ENCODE measurements at regions not wholly inside any gene's neighbourhood (a gene's known extent, or its start where the extent isn't known, plus 50 kb on each side); places are given as distances from the start of the nearest gene placed in this dataset.

DNA sequence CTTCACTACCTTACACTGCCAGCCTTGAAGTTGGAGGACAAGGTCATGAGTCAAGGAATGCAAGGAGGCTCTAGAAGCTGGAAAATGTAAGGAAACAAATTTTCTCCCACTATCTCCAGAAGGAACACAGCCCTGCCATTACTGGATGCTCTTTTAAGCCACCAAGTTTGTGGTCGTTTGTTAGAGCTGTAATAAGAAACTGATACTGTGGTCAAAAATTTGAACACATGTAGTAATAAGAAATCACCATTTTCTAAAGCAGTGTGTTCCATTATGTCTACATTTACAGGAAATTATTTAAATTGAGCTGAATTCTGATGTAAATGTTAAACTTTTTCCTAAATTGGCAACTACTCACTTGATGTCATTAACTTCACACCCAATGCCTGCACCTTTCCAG lies 729.0 kb downstream of the KCNJ3 start:
- H3K27me3 Mint-ChIP-seq (ENCODE audit: low read depth) = peaks cover 62% of the 10 kb centered on the region

DNA sequence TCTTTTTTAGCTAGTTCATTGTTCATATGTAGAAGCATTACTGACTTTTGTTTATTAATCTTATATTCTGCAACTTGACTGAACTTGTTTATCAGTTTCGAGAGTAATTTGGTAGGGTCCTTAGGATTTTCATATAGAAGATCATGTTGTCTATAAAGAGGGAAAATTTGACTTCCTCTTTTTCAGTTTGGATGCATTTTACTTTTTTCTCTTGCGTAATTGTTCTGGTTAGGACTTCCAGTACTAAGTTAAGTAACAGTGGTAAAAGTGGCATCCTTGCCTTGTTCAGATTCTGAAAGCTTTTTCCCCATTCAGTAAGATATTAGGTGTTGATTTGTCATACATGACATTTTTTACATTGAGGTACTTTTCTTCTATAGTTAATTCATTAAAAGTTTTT lies 726.0 kb downstream of the KCNJ3 start:
- no peak for DNase-seq (ENCODE audit: low spot score)
- ChIA-PET POLR2A (no interaction called here), CTCF (no interaction called here)
- peaks cover 92% of the 10 kb centered on the region for H3K27me3 Mint-ChIP-seq (ENCODE audit: low read depth)
- no peak overlapping the region for H3K4me3 Mint-ChIP-seq
- no peaks in the 10 kb centered on the region for H3K9me3 Mint-ChIP-seq
- no peak for ATAC-seq
- no peaks in the 10 kb centered on the region for H3K4me1 Mint-ChIP-seq
- H3K27ac Mint-ChIP-seq = no peak overlapping the region
- TF ChIP-seq ZNF232 (CRISPR knock-in tag; IDR thresholded peaks at IDR 0.05) = no peak
- no peak for TF ChIP-seq SOX15 (CRISPR knock-in tag; IDR thresholded peaks at IDR 0.05)
- TF ChIP-seq NR2C2 (CRISPR knock-in tag; IDR thresholded peaks at IDR 0.05) = no peak
- no peak for TF ChIP-seq ZNF121 (CRISPR knock-in tag; IDR thresholded peaks at IDR 0.05)
- TF ChIP-seq, protein P1, sequence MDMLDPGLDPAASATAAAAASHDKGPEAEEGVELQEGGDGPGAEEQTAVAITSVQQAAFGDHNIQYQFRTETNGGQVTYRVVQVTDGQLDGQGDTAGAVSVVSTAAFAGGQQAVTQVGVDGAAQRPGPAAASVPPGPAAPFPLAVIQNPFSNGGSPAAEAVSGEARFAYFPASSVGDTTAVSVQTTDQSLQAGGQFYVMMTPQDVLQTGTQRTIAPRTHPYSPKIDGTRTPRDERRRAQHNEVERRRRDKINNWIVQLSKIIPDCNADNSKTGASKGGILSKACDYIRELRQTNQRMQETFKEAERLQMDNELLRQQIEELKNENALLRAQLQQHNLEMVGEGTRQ (CRISPR knock-in tag; IDR thresholded peaks at IDR 0.05) = no peak
- no peaks in the 10 kb centered on the region for H3K36me3 Mint-ChIP-seq

More for the DNA sequence above, 729.0 kb downstream of the KCNJ3 start:
- Mint-ChIP-seq H3K27ac (no peak overlapping the region), H3K9me3 (no peaks in the 10 kb centered on the region), H3K36me3 (no peaks in the 10 kb centered on the region), H3K4me3 (no peak overlapping the region), H3K4me1 (no peaks in the 10 kb centered on the region)
- CTCF ChIA-PET = no interaction called here
- DNase-seq (ENCODE audit: low spot score) (no peak), ATAC-seq (no peak)
- POLR2A ChIA-PET = no interaction called here
- TF ChIP-seq FOXP1 (CRISPR knock-in tag; IDR thresholded peaks at IDR 0.05; ENCODE audit: borderline replicate concordance) (no peak), ZNF423 (CRISPR knock-in tag; IDR thresholded peaks at IDR 0.05) (no peak), ESRRA (CRISPR knock-in tag; IDR thresholded peaks at IDR 0.05; ENCODE audit: borderline replicate concordance) (no peak), JAZF1 (CRISPR knock-in tag; IDR thresholded peaks at IDR 0.05) (no peak), MXD4 (CRISPR knock-in tag; IDR thresholded peaks at IDR 0.05; ENCODE audit: borderline replicate concordance) (no peak), ZNF138 (CRISPR knock-in tag; conservative IDR thresholded peaks at IDR 0.05) (no peak), NR2C2 (CRISPR knock-in tag; IDR thresholded peaks at IDR 0.05) (no peak), TEAD1 (CRISPR knock-in tag; IDR thresholded peaks at IDR 0.05) (no peak), GRHL2 (CRISPR knock-in tag; IDR thresholded peaks at IDR 0.05; ENCODE audit: insufficient replicate concordance, severe bottlenecking) (no peak), PRRX2 (CRISPR knock-in tag; IDR thresholded peaks at IDR 0.05) (no peak), NR1H2 (CRISPR knock-in tag; IDR thresholded peaks at IDR 0.05) (no peak), OVOL2 (CRISPR knock-in tag; IDR thresholded peaks at IDR 0.05; ENCODE audit: borderline replicate concordance) (no peak)
- TF ChIP-seq, protein P2, sequence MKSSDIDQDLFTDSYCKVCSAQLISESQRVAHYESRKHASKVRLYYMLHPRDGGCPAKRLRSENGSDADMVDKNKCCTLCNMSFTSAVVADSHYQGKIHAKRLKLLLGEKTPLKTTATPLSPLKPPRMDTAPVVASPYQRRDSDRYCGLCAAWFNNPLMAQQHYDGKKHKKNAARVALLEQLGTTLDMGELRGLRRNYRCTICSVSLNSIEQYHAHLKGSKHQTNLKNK (CRISPR knock-in tag; IDR thresholded peaks at IDR 0.05) = no peak
- TF ChIP-seq, protein P3, sequence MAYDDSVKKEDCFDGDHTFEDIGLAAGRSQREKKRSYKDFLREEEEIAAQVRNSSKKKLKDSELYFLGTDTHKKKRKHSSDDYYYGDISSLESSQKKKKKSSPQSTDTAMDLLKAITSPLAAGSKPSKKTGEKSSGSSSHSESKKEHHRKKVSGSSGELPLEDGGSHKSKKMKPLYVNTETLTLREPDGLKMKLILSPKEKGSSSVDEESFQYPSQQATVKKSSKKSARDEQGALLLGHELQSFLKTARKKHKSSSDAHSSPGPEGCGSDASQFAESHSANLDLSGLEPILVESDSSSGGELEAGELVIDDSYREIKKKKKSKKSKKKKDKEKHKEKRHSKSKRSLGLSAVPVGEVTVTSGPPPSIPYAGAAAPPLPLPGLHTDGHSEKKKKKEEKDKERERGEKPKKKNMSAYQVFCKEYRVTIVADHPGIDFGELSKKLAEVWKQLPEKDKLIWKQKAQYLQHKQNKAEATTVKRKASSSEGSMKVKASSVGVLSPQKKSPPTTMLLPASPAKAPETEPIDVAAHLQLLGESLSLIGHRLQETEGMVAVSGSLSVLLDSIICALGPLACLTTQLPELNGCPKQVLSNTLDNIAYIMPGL (CRISPR knock-in tag; IDR thresholded peaks at IDR 0.05) = no peak
- TF ChIP-seq, protein P4, sequence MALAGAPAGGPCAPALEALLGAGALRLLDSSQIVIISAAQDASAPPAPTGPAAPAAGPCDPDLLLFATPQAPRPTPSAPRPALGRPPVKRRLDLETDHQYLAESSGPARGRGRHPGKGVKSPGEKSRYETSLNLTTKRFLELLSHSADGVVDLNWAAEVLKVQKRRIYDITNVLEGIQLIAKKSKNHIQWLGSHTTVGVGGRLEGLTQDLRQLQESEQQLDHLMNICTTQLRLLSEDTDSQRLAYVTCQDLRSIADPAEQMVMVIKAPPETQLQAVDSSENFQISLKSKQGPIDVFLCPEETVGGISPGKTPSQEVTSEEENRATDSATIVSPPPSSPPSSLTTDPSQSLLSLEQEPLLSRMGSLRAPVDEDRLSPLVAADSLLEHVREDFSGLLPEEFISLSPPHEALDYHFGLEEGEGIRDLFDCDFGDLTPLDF (CRISPR knock-in tag; IDR thresholded peaks at IDR 0.05) = no peak
- TF ChIP-seq, protein P5, sequence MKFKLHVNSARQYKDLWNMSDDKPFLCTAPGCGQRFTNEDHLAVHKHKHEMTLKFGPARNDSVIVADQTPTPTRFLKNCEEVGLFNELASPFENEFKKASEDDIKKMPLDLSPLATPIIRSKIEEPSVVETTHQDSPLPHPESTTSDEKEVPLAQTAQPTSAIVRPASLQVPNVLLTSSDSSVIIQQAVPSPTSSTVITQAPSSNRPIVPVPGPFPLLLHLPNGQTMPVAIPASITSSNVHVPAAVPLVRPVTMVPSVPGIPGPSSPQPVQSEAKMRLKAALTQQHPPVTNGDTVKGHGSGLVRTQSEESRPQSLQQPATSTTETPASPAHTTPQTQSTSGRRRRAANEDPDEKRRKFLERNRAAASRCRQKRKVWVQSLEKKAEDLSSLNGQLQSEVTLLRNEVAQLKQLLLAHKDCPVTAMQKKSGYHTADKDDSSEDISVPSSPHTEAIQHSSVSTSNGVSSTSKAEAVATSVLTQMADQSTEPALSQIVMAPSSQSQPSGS (CRISPR knock-in tag; IDR thresholded peaks at IDR 0.05; ENCODE audit: borderline replicate concordance, low read depth) = no peak
- TF ChIP-seq, protein P6, sequence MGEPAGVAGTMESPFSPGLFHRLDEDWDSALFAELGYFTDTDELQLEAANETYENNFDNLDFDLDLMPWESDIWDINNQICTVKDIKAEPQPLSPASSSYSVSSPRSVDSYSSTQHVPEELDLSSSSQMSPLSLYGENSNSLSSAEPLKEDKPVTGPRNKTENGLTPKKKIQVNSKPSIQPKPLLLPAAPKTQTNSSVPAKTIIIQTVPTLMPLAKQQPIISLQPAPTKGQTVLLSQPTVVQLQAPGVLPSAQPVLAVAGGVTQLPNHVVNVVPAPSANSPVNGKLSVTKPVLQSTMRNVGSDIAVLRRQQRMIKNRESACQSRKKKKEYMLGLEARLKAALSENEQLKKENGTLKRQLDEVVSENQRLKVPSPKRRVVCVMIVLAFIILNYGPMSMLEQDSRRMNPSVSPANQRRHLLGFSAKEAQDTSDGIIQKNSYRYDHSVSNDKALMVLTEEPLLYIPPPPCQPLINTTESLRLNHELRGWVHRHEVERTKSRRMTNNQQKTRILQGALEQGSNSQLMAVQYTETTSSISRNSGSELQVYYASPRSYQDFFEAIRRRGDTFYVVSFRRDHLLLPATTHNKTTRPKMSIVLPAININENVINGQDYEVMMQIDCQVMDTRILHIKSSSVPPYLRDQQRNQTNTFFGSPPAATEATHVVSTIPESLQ (CRISPR knock-in tag; IDR thresholded peaks at IDR 0.05) = no peak
- TF ChIP-seq, protein P7, sequence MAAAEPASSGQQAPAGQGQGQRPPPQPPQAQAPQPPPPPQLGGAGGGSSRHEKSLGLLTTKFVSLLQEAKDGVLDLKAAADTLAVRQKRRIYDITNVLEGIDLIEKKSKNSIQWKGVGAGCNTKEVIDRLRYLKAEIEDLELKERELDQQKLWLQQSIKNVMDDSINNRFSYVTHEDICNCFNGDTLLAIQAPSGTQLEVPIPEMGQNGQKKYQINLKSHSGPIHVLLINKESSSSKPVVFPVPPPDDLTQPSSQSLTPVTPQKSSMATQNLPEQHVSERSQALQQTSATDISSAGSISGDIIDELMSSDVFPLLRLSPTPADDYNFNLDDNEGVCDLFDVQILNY (CRISPR knock-in tag; IDR thresholded peaks at IDR 0.05) = no peak
- TF ChIP-seq, protein P8, sequence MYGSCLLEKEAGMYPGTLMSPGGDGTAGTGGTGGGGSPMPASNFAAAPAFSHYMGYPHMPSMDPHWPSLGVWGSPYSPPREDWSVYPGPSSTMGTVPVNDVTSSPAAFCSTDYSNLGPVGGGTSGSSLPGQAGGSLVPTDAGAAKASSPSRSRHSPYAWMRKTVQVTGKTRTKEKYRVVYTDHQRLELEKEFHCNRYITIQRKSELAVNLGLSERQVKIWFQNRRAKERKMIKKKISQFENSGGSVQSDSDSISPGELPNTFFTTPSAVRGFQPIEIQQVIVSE (CRISPR knock-in tag; IDR thresholded peaks at IDR 0.05; ENCODE audit: borderline replicate concordance) = no peak
